Body of pancreas (tissue), 4 donors: ENCODE measurements at regions not wholly inside any gene's neighbourhood (a gene's known extent, or its start where the extent isn't known, plus 50 kb on each side); places are given as distances from the start of the nearest gene placed in this dataset.

ENCODE experiments used
- POLR2A ChIP-seq, 3 donors: fragments of 450-650 bp; IDR thresholded peaks; one replicate each; pipeline ENCODE4 v1.6.1; 2016; ENCODE audit warnings: antibody characterized with exemption in 3 of 3, mild to moderate bottlenecking in 2 of 3
- TF ChIP-seq, protein P1 (sequence below), 7 experiments: fragments of 450-650 bp in 4 of 7; fragments of 200-600 bp in 3 of 7; sonication (generic) in 3 of 7; IDR thresholded peaks; one replicate each; pipeline ENCODE4 v1.5.1; 2016 to 2019; ENCODE audit warnings: antibody characterized with exemption in 7 of 7

DNA sequence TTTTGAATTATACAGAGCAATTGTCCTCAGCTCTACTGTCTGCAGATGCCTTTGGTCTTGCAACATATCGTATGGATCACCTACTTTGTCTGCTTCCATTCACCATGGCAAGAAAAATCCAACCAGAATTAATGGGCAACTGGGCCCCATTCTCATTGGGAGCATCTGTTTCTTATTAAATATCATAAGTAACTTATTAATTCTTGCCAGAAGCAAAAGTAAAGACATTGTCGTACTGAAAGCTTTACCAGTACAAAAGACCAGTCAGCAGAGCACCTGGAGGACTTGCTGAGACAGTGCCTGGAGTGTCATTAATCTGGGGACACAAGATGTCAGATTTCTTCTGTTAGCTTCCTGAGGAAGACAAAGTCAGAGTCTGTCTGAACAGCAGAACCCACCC is 404.5 kb downstream of the INHBA start:
- TF ChIP-seq, protein P1, sequence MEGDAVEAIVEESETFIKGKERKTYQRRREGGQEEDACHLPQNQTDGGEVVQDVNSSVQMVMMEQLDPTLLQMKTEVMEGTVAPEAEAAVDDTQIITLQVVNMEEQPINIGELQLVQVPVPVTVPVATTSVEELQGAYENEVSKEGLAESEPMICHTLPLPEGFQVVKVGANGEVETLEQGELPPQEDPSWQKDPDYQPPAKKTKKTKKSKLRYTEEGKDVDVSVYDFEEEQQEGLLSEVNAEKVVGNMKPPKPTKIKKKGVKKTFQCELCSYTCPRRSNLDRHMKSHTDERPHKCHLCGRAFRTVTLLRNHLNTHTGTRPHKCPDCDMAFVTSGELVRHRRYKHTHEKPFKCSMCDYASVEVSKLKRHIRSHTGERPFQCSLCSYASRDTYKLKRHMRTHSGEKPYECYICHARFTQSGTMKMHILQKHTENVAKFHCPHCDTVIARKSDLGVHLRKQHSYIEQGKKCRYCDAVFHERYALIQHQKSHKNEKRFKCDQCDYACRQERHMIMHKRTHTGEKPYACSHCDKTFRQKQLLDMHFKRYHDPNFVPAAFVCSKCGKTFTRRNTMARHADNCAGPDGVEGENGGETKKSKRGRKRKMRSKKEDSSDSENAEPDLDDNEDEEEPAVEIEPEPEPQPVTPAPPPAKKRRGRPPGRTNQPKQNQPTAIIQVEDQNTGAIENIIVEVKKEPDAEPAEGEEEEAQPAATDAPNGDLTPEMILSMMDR (IDR thresholded peaks at IDR 0.05): no peak
- TF ChIP-seq POLR2A (IDR thresholded peaks at IDR 0.05): no peak
